ENCODE measurements at regions not wholly inside any gene's neighbourhood (a gene's known extent, or its start where the extent isn't known, plus 50 kb on each side); places are given as distances from the start of the nearest gene placed in this dataset.

DNA sequence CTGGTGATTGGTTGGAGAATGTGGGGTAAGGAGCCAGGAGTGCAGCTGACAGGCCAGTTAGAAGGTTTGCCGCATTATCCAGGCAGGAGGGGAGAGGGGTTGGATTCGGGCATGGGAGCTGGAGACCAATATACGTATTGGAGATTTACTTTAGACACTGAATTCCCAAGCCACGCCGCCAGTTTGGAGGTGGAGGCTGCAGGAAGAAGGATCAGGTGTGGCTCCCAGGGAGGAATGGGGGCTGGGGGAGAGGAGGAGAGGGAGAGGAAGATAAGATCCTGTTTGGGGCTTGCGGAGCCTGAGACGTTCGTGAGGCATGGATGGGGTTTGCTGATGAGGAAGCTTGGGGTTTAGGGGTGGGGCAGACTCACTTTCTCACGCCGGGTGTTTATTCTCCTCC is 155.1 kb upstream of the IGSF21 start:
- DNase-seq (ENCODE audit: low read depth), result no peak
- TF ChIP-seq, protein P1, sequence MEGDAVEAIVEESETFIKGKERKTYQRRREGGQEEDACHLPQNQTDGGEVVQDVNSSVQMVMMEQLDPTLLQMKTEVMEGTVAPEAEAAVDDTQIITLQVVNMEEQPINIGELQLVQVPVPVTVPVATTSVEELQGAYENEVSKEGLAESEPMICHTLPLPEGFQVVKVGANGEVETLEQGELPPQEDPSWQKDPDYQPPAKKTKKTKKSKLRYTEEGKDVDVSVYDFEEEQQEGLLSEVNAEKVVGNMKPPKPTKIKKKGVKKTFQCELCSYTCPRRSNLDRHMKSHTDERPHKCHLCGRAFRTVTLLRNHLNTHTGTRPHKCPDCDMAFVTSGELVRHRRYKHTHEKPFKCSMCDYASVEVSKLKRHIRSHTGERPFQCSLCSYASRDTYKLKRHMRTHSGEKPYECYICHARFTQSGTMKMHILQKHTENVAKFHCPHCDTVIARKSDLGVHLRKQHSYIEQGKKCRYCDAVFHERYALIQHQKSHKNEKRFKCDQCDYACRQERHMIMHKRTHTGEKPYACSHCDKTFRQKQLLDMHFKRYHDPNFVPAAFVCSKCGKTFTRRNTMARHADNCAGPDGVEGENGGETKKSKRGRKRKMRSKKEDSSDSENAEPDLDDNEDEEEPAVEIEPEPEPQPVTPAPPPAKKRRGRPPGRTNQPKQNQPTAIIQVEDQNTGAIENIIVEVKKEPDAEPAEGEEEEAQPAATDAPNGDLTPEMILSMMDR (IDR thresholded peaks at IDR 0.05; ENCODE audit: low read depth, low read length, missing control alignments), result no peak

GRCh38 chr1:17953921-17954320 is 153.7 kb upstream of the IGSF21 start:
- no peak for DNase-seq (ENCODE audit: low read depth)
- TF ChIP-seq, protein P1 (IDR thresholded peaks at IDR 0.05; ENCODE audit: low read depth, low read length, missing control alignments), result no peak
- no peak overlapping the region for H3K4me3 ChIP-seq (ENCODE audit: low read depth, low read length)

More for the DNA sequence above, 155.1 kb upstream of the IGSF21 start:
- no peak overlapping the region for H3K4me3 ChIP-seq (ENCODE audit: low read depth, low read length)

GRCh38 chr1:17955302-17956285 is 152.0 kb upstream of the IGSF21 start:
- DNase-seq (ENCODE audit: low read depth), result no peak
- TF ChIP-seq, protein P1 (IDR thresholded peaks at IDR 0.05; ENCODE audit: low read depth, low read length, missing control alignments), result no peak
- no peak overlapping the region for H3K4me3 ChIP-seq (ENCODE audit: low read depth, low read length)

GRCh38 chr1:17957588-17958267 is 149.9 kb upstream of the IGSF21 start:
- no peak for DNase-seq (ENCODE audit: low read depth)
- no peak overlapping the region for H3K4me3 ChIP-seq (ENCODE audit: low read depth, low read length)
- TF ChIP-seq, protein P1 (IDR thresholded peaks at IDR 0.05; ENCODE audit: low read depth, low read length, missing control alignments), result no peak

DNA sequence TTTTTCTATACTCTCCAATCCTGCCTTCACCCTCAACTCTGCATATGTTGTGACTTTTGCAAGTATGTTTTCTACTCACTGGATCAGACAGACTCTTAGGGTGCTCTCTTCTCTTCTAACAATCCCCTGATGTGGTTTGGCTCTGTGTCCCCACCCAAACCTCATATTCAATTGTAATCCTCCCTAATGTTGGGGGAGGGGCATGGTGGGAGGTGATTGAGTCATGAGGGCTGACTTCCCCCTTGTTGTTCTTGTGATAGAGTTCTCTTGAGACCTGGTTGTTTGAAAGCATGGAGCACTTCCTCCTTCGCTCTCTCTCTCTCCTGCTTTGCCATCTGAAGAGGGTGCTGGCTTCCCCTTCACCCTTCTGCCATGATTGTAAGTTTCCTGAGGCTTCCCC is 148.9 kb upstream of the IGSF21 start:
- H3K4me3 ChIP-seq (ENCODE audit: low read depth, low read length), result no peak overlapping the region
- no peak for DNase-seq (ENCODE audit: low read depth)
- TF ChIP-seq, protein P1 (IDR thresholded peaks at IDR 0.05; ENCODE audit: low read depth, low read length, missing control alignments), result no peak

DNA sequence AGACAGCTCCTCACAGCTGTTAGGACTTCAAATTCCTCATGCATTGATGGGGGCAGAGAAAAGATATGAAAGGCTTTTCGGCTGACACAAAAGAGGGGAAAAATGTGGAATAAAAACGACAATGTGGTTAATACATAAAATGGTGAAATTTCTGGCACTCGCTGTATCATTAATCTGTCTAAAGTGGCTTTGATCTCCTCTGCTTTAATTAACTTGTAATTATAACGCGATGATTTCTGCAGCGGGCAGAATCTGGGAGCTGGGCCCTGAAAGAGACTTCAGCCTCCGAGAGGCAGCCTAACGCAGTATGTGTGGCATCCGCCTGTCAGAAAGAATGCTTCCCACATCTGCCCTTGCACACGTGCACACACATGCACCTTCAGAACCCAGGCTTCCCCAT is 144.1 kb upstream of the IGSF21 start:
- TF ChIP-seq, protein P1 (IDR thresholded peaks at IDR 0.05; ENCODE audit: low read depth, low read length, missing control alignments), result no peak
- DNase-seq (ENCODE audit: low read depth), result no peak
- no peak overlapping the region for H3K4me3 ChIP-seq (ENCODE audit: low read depth, low read length)

All from GM12864 (cell line).